LHCN-M2 (cell line): ENCODE measurements at regions not wholly inside any gene's neighbourhood (a gene's known extent, or its start where the extent isn't known, plus 50 kb on each side); places are given as distances from the start of the nearest gene placed in this dataset.

ENCODE experiments used
- DNase-seq: peaks from one replicate; pipeline ENCODE4 v3.0.0-alpha.2; 2012; ENCODE audit warnings: low read depth

- DNase-seq: no peak
Observed at GRCh38 chr11:88448131-88448670, 110.7 kb upstream of the CTSC start.

- no peak for DNase-seq
Observed at GRCh38 chr11:88447281-88447680, 109.7 kb upstream of the CTSC start.

DNA sequence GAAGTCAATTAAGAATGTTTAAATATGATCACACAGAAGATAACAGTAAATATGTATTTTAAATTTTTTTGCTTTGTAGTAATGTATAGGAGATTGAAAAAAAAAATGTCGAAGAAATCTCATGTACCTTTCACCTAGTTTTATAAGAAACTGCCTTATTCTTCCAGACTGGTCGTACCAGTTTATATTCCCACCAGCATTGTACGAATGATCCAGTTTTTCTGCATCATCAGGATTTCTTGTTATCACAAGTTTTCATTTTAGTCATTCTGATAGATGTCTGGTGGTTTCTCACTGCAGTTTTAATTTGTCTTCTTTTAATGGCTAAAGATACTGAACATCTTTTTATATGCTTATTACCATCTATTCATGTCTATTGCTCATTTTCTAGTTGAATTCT, 101.8 kb upstream of the CTSC start:
- no peak for DNase-seq

- DNase-seq: no peak
Observed at GRCh38 chr11:88438721-88439120, 101.2 kb upstream of the CTSC start.

DNA sequence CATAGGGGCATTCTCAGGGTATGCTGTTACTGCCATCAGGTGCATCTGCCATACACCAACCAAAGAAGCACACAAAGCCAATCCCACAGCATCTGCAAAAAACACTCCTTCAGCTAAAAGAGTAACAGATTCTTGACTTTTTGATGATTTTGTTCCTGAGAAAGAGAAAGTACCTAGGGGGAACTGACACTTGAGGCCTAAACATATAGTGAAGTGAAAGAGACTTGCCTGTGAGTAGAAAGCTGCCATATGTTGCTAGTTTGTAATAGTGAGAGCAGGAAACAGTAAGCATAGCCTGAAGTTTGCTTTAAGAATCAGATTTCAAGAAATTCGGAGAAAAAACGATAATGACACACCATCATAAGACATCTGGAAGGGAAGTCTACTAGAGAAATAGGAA, 97.9 kb upstream of the CTSC start:
- DNase-seq: no peak

- DNase-seq: no peak
Observed at GRCh38 chr11:88434333-88434976, 96.9 kb upstream of the CTSC start.

DNA sequence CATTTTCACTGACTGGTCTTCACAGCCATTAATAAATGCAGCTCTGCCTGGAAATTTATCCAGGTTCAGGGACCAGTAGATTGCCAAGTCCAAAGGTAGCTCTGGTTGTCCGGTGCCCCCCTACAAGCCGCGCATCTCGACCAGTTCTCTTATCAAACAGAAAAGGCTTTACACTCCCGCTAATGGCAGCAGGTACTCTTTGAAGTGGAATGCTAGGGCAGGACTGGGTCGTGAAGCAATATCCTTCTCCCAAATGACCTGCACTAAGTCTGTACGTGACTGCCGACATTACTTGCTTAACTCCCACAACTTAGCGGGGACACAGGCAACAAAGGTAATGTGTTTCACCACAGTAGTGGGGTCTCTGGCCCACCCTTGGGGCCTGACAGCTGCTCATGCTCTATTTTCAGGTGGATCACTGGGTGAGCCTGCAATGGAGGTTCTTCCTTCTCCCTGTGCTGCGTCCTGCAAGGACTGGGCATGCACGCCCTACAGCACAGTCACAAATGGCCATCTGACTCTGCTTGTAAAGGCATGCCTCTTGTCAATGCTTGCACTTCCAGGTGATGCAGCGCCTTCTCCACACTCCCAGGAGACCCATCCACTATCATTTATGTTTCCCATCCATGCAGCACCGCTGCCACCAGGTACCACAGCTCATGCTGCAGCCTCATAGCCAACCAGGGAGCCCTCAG, 96.1 kb upstream of the CTSC start:
- no peak for DNase-seq

GRCh38 chr11:88431675-88432341, 94.3 kb upstream of the CTSC start:
- DNase-seq: no peak

- no peak for DNase-seq
Observed at GRCh38 chr11:88428959-88429358, 91.4 kb upstream of the CTSC start.

- DNase-seq: no peak
Observed at GRCh38 chr11:88427719-88428118, 90.2 kb upstream of the CTSC start.

GRCh38 chr11:88424881-88425280, 87.3 kb upstream of the CTSC start:
- DNase-seq: no peak

DNA sequence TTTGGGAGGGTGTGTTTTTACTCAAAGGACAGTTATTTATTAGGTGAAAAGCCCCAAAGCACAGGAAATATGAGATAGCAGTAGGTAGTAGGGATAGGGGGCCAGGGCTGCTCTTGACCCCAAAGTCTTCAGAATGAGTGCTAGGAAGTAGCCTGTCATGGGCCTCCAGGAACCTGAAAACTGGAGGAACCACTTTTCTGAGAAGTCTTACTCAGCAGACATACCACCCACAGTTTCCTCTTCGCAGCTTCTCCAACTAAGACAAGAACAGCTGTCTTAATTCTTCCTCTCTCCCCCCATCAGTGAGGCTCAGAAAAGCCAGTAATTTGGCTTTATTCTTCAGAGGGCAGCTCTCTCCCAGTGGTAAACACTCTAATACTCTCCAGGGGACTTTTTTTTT, 84.0 kb upstream of the CTSC start:
- DNase-seq: peak; percentile 79

- peak; percentile 43 for DNase-seq
Observed at GRCh38 chr11:88420165-88420791, 82.7 kb upstream of the CTSC start.

- no peak for DNase-seq
Observed at GRCh38 chr11:88418508-88418907, 81.0 kb upstream of the CTSC start.

DNA sequence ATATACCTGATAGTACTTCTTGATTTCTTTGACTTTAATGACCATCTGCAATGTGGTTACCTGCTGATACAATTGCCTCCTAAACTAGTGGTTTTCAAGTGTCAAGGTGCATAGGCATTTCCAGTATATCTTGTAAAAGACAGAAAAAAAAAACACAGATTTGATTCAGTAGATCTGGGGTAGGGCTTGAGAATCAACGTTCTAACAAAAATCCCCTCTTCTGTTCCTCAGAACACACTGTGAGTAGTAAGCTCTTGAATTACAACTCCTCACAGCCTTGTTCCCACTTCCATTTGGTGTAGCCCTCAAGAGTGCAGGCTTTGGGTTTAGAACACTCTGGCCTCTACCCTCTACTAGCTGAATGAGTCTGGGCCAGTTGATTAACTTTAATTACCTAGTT, 78.0 kb upstream of the CTSC start:
- no peak for DNase-seq

GRCh38 chr11:88414981-88415413, 77.5 kb upstream of the CTSC start:
- DNase-seq: peak; percentile 16

- DNase-seq: peak; percentile 51
Observed at GRCh38 chr11:88414385-88414861, 76.9 kb upstream of the CTSC start.

GRCh38 chr11:88411265-88411664, 73.7 kb upstream of the CTSC start:
- peak; percentile 77 for DNase-seq

DNA sequence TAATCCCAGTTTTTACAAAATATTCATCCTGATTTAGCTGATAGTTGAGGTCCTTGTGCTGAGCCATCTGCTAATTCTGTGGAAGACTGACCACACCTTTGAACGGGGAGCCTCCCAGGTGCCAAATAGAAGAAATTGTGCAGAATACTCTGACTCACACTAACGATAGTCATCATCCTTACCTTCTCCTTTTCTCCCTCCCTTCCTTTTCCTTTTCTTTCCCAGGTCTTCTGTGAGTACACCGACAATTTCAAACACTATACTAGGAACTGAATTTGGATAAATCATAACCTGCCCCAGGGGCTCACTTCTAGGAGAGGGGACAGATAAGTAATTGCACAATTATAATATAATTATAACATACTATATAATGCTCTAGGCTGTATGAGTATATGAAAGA, 73.1 kb upstream of the CTSC start:
- DNase-seq: no peak

DNA sequence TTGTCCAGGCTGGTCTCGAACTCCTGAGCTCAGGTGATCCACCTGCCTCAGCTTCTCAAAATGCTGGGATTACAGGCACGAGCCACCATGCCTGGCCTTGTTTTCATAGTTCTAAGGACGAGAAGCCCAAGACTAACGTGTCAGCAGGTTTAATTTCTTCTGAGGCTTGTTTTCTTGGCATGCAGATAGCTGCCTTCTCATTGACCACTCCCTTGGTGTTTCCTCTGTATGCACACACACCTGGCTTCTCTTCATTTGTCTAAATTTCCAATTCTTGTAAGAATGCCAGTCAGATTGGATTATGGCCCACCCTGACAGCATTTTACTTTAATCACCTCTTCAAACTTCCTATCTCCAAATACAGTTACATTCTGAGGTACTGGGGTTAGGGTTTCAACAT, 72.5 kb upstream of the CTSC start:
- DNase-seq: no peak

DNA sequence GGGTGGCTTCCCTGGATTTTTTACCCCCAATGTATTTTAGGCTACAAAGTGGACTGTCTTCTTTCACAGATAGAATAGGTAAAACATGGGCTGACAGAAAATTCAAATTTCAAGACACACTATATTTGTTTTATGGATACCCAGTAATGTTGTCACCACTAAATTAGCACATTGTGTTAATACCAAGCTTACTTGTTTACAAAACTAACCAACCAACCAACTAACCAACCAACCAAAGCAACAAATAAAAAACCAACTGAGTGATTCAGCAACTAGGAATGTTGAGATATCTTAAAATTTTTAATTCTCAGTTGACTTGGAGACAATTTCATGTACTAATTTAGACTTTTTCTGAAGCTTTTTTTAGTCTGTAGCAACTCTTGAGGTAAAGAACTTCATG, 69.3 kb upstream of the CTSC start:
- DNase-seq: no peak

- DNase-seq: no peak
Observed at GRCh38 chr11:88405853-88406252, 68.3 kb upstream of the CTSC start.
